ENCODE measurements at regions not wholly inside any gene's neighbourhood (a gene's known extent, or its start where the extent isn't known, plus 50 kb on each side); places are given as distances from the start of the nearest gene placed in this dataset.
"Not testable (repeated sequence)": the region's sequence is repeated elsewhere in the genome, so short reads cannot be mapped to it uniquely, and the experiment has no call there.

DNA sequence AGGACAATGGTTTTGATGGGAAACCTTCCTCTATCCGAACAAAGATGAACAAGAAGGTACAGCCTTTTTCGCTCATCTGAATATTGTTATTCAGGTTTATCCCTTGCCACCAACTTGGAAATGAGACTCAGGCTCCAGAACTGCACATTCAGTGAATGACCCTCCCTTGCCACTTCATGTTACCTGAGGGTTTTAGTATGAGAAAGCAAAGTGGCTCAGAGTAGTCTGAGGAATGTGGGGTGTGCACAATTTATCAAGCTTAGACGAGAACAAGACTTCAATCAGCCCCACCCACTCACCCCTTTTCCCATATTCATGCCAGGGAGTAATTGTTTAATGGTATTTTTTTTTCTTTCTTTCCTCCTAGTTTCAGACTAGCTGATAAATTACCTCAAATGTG, 265.3 kb upstream of the POU1F1 start:
- TF ChIP-seq CTCF (IDR thresholded peaks at IDR 0.05) = no peak

DNA sequence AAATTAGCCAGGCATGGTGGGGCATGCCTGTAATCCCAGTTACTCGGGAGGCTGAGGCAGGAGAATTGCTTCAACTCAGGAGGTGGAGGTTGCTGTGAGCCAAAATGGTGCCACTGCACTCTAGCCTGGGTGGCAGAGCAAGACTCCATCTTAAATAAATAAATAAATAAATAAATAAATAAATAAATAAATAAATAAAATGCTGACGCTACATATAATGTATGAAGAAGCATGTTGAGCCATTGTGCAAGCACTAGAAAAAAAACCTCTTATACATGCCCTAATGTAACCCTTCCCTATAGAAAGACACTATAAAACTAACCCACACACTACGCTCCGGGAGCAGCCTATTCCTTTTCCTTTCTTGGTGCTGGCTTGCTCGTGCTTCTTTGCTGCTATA, 262.3 kb upstream of the POU1F1 start:
- not testable (repeated sequence) for H3K4me1 ChIP-seq (ENCODE audit: control insufficient read depth in 1 of 2, insufficient read depth in 1 of 2, low read depth in 1 of 2, low read length in 1 of 2); H3K27ac ChIP-seq; H3K9me3 ChIP-seq; H3K4me3 ChIP-seq (ENCODE audit: low read depth in 1 of 2, low read length in 1 of 2); H3K36me3 ChIP-seq; H3K27me3 ChIP-seq

More for the DNA sequence above, 265.3 kb upstream of the POU1F1 start:
- Histone ChIP-seq H3K36me3 (no peaks in the 10 kb centered on the region), H3K9me3 (no peaks in the 10 kb centered on the region), H3K27ac (no peak overlapping the region), H3K4me1 (ENCODE audit: control insufficient read depth in 1 of 2, insufficient read depth in 1 of 2, low read depth in 1 of 2, low read length in 1 of 2) (no peaks in the 10 kb centered on the region), H3K27me3 (no peaks in the 10 kb centered on the region), H3K4me3 (ENCODE audit: low read depth in 1 of 2, low read length in 1 of 2) (no peak overlapping the region)

DNA sequence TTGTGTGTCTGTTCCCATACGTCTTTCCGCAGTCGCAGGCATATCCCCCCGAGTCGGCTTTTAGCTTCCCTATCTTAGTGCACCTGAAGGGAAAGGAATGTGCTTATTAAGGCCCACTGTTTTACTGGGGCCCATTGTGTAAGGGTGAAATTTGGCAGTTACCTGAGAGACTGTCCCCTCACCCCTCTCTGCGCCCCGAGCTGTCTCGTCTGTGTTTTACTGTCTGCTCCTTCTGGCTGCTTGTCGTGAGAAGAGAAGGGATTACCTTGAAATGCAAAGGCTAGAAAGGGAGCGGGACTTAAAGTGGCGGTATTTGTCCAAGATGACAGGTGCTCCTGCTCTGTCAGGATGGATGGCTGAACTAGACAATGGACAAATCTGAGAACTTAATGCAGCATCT, 233.0 kb upstream of the POU1F1 start:
- Histone ChIP-seq H3K36me3 (no peaks in the 10 kb centered on the region), H3K27me3 (no peaks in the 10 kb centered on the region), H3K27ac (no peak overlapping the region), H3K9me3 (no peaks in the 10 kb centered on the region), H3K4me3 (ENCODE audit: low read depth in 1 of 2, low read length in 1 of 2) (no peak overlapping the region), H3K4me1 (ENCODE audit: control insufficient read depth in 1 of 2, insufficient read depth in 1 of 2, low read depth in 1 of 2, low read length in 1 of 2) (no peaks in the 10 kb centered on the region)
- TF ChIP-seq CTCF (IDR thresholded peaks at IDR 0.05) = no peak

- no peaks in the 10 kb centered on the region for H3K9me3 ChIP-seq
- H3K36me3 ChIP-seq = no peaks in the 10 kb centered on the region
- no peak overlapping the region for H3K27ac ChIP-seq
- no peaks in the 10 kb centered on the region for H3K27me3 ChIP-seq
- no peak for TF ChIP-seq CTCF (IDR thresholded peaks at IDR 0.05)
- H3K4me3 ChIP-seq (ENCODE audit: low read depth in 1 of 2, low read length in 1 of 2) = no peak overlapping the region
- no peaks in the 10 kb centered on the region for H3K4me1 ChIP-seq (ENCODE audit: control insufficient read depth in 1 of 2, insufficient read depth in 1 of 2, low read depth in 1 of 2, low read length in 1 of 2)
Observed at GRCh38 chr3:87508921-87509320, 232.5 kb upstream of the POU1F1 start.

- Histone ChIP-seq H3K4me1 (ENCODE audit: control insufficient read depth in 1 of 2, insufficient read depth in 1 of 2, low read depth in 1 of 2, low read length in 1 of 2) (no peaks in the 10 kb centered on the region), H3K9me3 (no peaks in the 10 kb centered on the region)
Observed at GRCh38 chr3:87507753-87508152, 231.4 kb upstream of the POU1F1 start.

DNA sequence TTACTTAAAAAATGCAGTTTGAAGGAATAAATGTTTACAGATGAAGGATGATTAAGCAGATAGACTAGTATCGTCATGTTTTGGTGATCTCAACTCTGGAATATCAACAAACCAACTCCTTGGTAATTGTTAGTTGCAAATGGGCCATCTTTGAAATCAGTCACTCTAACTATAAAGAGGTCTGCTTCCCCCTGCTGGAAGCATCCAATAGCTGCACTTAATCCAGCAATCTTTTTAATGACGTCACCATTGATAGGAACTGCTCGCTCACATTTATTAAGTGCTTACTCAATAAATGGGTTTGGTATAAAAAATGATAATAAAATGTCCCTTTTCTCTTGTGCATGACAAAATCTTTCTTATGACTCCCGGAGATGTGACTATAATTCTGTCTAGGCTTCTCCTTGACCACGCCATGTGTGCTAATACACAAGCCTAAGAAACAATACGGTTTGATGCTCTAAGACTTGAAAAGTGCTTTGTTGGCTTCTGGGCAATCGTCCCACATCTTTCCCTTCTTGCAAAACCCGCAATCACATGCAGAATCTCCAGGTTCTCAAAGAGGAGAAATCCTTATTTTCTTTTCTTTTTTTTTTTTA, 227.6 kb upstream of the POU1F1 start:
- Histone ChIP-seq H3K36me3 (no peaks in the 10 kb centered on the region), H3K9me3 (no peaks in the 10 kb centered on the region), H3K4me1 (ENCODE audit: control insufficient read depth in 1 of 2, insufficient read depth in 1 of 2, low read depth in 1 of 2, low read length in 1 of 2) (no peaks in the 10 kb centered on the region), H3K27me3 (no peaks in the 10 kb centered on the region), H3K27ac (no peak overlapping the region), H3K4me3 (ENCODE audit: low read depth in 1 of 2, low read length in 1 of 2) (no peak overlapping the region)
- no peak for TF ChIP-seq CTCF (IDR thresholded peaks at IDR 0.05)

More at GRCh38 chr3:87507753-87508152, 231.4 kb upstream of the POU1F1 start:
- Histone ChIP-seq H3K27ac (no peak overlapping the region), H3K4me3 (ENCODE audit: low read depth in 1 of 2, low read length in 1 of 2) (no peak overlapping the region), H3K36me3 (no peaks in the 10 kb centered on the region), H3K27me3 (no peaks in the 10 kb centered on the region)
- no peak for TF ChIP-seq CTCF (IDR thresholded peaks at IDR 0.05)
